GM21528 (cell line): ENCODE measurements at regions not wholly inside any gene's neighbourhood (a gene's known extent, or its start where the extent isn't known, plus 50 kb on each side); places are given as distances from the start of the nearest gene placed in this dataset.

ENCODE experiments used
- ATAC-seq: cut with Tn5 transposase; IDR thresholded peaks from one replicate; pipeline ENCODE4 v1.9.1; 2021; ENCODE audit warnings: mild to moderate bottlenecking, moderate library complexity; ENCODE audit not compliant: unreplicated experiment, low FRiP score

DNA sequence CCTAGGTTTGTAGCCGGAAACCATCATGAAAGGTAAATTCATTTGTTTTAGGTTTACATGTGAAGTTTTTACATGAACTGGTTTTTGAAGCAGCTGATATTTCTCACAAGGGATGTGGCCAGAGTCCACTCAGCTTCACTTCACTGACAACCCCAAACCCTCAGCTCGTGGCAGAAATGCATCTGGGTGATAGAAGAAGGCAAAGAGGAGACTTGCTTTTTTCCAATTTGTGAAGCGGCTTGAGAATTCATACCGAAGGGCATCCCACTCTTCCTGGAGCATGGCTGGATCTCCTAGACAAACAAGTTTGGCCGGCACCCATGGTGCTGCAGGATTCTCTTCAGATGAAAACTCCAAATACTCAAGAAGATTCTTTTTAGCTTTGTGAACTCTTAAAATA lies 392.8 kb upstream of the CNR1 start:
- ATAC-seq: no peak

DNA sequence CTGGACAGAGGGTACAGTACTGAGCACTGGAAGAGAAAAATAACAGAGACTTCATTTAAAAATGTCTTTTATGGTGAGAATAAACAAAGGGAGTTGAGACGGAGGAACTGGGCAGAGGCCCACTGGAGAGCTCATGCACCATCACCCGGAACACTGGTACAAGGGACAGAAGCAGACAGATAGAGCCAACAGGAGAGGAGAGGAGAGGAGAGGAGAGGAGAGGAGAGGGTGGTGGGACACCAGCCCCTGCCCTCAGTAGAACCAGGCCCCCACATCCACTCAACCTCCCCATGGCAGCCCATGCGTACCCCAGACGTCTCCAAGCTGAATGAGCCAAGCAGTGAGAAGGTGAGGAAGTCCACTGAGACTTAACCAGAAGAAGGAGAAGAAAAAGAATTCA lies 390.5 kb upstream of the CNR1 start:
- ATAC-seq: no peak

DNA sequence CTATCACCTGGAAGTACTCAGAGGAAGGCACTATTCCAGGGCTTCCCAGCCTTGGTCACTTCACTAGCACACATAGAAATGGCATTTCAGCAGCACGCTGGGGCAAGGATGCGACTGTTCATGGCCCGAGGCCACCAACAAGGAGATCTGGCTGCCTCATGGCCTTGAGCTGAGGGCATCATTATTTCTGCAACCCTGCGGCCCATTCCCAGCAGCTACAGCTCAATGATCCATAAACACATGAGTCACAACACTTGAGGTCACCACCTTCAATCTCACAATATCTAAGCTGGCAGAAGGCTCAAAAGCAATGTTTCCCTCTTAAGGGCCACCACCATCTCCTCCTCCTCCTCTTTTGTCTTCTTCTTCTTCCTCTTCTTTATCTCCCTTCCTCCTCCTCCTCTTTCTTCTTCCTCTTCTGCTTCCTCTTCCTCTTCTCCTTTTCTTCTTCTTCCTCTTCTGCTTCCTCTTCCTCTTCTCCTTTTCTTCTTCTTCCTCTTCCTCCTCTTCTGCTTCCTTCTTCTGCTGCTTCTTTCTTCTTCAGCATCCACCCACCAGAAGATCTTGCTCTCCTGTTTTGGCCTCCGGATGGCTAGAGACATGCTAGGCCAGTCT lies 382.9 kb upstream of the CNR1 start:
- ATAC-seq: no peak

DNA sequence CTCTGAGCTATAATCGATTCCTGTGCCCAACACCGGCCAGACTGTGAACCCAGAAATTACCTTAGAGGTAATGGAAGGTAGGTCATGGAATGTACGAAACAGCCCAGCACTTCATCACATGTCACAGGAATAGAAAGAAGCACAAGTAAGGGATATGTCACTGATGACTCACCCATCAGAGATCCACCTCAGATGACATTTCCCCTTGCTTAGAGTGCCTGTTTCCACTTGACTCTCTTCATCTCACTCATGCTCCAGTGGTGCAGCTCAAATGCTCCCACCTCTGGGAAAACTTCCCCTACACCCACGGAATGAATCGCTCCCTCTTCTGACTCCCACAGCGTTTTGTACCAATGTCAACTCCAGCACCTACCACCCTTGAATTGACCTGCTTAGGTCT lies 381.6 kb upstream of the CNR1 start:
- ATAC-seq: no peak

DNA sequence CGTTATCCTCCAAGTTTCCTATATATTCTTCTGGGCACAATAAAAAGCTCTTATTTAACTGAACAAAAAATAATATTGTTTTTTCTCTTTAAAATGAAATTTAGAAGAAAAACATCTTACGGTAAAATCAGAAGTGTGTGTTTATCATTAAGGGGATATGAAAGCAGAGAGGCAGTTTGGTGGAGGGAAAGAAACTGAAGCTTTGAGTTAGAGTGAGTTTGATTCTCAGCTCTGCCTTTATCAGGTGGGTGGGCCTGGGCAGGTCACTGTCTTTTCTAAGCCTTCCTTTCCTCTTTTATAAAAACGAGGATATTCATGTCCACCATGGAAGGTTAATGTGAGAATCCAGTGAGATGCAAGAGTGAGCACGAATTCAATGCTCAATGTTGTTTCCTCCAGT lies 379.8 kb upstream of the CNR1 start:
- no peak for ATAC-seq

DNA sequence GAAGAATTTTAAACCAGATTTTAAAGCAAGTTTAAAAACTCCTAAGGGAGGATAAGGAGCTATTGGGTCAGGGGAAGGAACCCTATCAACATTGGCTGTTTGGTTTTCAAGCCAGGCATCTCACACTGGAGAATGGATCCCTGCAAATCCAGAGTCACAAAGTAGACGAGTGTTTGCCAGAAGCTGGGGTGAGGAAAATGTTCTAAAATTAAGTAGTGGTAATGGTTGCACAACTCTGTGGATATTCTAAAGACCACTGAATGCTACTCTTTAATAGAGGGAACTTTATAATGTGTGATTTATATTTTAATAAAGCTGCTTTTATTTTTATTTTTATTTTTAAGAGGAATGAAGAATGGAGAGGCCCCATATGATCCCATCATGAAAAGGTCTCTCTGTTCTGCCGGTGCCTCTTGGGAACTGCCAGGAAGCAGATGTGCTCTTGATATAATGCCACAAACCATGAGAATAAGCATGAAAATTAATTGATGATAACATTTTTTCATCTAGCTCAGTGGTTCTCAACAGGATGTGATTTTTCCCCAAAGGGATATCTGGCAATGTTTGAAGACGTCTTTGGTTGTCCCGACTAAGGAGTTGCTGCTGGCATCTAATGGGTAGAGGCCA lies 379.0 kb upstream of the CNR1 start:
- ATAC-seq: no peak

DNA sequence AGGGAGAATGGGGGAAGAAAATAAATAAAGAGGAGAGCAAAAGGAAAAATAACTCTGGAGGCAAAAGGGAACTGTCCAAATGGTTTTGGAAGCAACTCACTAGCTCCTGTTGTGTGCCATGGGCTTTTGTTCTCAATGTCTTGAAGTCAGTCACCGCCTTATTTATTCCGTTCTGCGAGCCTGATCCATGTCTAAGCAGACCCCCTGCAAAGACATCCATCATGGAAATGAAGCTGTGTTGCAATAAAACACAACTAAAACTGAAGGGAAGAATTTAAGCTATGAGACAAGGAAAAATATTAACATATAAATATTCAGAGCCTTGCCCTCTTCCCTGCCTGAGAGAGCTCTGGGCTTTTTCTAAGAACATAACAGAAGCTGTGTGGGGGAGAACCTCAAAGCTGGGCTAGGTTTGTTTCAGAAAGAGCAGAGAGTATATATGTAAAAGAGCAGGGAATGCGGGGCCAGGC lies 373.2 kb upstream of the CNR1 start:
- no peak for ATAC-seq

DNA sequence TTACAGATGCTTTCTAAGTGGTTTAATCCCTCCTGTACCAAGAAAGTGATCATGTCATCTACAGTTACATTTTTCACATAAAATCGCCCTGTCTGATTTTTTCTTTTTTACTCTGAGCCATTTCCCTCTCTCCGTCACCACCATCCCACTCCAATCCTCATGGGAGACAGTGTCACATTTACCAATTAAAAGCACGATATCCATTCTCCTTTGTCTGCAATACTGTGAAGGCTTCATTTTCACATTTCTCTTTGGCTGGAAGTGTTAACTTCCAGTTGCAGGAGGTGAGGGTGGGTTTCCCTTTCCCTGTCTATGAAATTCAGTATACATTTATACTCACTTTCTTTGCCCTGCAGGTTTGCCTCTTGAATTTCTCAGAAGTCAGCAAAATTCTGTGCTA lies 372.7 kb upstream of the CNR1 start:
- no peak for ATAC-seq

DNA sequence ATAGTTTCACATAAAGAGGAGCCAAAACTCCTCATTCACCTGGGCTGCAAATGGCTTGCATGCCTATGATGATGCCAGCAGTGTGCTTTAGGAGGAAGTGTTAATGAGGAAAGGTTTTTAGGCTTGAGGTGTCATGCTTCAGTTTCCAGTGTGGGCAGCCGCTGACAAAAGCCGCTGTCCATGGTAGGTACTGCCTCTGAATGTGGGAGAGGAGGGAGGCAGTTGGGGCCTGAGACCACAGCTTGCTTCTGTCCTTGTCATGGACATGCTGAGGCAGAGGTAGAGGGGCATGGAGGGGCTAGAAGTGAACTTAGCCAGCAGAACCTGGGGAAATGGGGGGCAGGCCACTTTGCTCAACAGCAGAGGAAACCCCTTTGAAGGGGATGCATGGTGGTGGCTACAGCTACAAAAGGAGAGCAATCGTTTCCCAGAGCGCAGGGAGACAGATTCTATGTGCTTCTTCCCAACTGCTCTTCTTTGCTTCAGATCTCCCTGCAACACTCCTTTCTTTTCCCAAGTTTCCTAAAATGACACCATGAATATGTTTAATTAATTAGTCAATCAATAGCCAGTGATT lies 372.1 kb upstream of the CNR1 start:
- no peak for ATAC-seq

DNA sequence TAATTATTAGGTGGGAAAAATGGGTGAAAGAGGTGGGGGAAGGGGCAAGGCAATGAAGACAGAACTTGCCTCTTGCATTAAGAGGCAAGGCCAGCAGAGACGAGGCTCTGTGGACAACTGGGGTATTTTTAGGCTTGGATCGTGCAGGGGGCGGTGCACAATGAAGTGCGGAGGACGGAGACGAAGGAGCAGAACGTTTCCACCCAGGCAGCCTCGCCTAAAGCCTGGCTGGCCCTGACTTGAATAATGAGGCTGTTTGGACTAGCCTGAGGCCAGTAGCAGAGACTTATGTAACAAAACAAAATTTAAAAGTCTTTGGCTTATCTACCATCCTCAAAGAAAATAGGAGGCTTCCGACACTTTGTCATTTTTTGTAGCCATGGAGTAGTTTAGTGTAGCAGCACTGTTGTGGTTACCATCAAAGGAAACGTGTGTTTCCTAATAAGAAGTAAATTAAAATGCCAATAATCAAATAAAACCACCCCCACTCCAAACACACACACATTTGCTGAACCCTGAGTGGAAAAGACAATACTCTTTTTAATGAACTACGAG lies 370.0 kb upstream of the CNR1 start:
- ATAC-seq: no peak

DNA sequence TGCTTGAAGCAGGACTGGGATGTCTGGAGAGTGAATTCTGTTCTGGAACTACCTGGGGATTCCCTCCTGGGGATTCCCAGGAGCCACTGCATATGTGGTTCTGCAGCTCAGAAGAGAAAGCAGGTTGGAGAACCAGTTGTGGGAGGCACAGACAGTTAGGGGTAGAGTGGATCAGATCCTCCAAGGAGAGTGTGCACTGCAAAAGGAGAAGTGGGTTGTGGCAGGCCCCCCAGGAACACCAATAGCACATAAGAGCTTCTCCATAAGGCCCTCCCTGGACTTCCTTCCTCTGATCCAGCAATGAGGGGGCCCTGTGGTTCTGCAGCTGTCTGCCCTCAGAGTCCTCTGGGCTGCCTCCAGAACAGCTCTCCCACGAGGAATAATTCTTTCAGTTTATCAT lies 369.2 kb upstream of the CNR1 start:
- no peak for ATAC-seq

DNA sequence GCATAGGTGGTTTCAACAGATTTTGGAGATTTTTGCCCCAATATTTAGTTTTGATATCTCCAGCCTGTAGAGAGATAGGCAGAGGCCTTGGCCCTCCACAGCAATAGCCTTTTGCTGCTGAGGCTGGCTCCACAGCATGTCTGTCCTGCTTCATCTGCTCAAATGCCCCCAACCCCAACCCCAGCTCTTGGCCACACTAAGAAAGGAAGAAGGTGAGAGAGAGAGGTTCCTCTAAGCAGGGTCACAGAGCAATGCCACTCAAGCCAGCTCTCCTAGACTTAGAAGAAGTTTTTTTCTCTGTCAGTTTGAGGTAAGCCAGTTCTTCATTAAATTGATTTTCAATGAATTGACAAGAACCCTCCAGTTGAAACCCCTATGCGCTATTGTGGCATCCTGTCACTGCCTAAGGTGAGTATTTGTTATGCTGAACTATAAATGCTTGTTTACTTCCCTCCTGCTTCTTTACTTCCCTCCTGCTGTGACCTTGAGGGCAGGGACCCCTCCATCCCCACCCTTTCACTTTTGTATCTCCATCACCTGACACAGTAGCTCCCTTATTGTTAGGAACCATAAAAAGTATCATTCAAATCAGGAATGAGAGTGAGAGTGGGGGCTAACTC lies 366.2 kb upstream of the CNR1 start:
- no peak for ATAC-seq

DNA sequence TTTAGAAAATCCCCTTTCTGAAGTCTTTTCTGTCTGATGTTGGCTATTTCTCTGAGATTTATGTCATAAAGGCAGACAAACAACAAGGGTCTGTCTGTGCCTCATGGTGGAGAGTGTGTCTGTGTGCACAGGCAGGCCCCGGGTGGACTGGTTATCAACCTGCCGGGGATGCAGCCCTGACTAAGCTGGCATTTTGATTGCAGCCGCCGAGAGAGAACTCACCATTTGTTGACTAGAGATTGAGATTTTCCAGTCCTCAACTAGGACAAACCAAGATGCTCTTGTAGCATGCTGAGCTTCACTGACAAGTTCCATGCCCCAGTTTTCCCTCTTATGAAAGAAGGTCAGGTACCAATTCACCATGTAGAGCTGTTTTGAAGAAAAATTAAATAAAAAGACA lies 363.6 kb upstream of the CNR1 start:
- ATAC-seq: no peak

DNA sequence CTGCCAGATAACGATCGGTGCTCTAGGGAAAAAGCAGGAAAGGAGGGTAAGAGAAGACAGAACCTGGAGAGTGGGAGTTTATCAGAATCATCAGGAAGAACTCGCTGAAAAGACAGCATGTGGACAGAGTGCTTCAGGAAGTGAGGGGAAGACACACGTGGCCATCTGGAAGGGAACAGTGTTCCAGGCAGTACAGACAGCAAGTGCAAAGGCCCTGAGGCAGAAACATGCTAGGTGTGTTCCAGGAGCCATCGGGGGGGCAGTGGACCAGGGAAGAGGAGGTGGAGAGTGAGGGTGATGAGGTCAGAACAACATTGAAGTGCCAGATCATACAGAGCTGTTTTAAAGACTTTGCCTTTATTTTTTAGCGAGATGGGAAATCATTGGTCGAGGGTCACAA lies 354.3 kb upstream of the CNR1 start:
- ATAC-seq: no peak

DNA sequence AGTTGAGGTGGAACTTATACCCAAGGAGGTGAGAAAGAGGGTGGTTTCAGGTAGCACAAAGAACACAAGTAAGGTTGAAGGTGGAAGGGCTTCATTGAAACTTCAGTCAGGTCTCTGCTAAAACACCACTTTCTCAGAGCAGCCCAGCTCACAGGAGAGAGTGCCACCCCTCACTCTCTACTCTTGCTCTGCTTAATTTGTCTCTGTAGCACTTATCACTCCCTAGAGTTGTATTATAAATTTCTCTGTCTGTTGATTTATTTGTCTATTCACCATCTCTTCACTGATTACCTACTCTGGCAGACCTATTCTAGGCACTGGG lies 353.8 kb upstream of the CNR1 start:
- ATAC-seq: no peak

DNA sequence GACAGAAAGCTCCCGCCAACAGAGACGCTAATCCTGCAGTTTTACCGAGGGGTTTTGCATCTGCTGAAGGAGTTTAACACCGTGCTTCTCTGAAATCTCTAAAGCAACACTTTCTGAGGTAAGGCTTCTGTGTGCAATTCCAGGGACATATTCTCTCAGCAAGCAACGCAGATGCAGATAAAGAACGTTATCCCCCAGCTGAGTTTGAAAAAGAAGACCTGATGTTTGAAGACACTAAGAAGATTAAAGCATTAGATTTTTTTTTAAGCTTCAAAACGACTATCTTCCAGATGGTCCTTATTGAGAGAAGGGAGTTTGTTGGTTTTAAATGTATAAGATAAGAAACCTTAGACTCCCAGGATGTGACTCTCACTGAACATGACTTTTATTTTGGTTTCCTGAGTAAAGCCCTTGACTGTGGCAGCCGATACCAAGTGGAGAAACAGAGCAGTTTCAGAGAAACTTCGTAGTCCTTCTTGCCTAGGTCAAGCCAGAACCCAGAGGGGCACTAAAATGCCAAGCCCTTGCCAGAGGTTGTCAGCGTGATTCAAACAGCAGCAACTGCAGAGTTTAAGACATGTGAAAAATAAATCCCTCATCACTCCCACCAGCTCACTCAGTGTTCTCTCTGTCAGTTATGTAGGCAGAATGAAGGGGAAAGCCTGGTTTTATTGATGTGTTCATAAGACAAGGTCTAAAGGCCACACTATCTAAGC lies 353.3 kb upstream of the CNR1 start:
- ATAC-seq: no peak

DNA sequence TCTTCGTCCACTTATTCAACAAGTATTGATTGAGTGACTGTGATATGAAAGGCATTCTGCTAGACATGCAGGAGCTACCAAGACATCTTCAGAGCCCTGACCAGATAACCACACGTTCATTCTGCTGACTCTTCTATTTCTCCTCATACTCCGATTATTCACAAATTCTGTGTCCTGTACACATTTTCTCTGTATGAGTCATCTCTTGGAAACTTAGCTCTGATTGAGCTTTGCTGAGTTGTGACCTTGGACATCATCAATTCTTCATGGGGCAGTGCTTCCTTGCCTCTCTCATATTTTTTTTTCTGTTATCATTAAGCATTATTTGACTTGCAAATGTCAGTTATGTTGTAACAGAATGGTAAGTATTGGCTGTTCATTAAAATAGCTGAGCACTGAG lies 351.6 kb upstream of the CNR1 start:
- no peak for ATAC-seq

DNA sequence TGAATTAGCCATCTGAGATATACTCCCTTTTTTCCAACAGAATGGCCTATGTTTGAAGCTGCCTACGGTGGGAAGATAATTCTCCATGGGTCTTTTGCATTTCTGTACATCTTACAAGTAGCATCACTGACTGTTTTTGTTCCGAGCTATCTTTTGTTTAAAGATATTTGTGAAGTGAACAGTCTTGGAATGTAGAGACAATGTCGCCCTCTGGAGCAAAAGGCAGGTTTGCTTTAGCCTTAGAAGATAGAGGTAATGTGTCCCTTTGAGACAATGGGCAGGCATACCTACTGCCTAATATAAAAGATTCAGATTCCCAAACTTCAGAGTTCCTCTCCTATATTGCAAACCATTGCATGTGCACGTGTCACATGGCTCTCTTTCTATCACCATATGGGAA lies 347.8 kb upstream of the CNR1 start:
- ATAC-seq: no peak

DNA sequence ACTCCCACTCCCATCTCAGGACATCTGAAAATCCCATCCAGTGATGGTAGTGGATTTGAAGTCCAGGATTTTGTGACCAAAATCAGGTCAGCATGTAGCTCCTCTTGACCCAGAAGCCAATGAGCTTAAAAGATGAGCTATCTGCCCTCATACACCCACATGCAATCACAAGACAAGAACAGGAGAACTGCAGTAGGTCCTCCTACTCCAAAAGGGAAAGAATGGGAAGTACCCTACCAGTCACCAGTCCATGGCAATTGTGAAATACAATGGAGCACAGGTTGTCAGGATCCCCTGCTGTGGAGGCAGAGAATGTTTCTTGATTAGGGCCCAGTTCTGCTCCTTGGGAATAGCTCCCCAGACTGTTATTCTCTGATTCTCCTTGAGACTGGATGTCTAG lies 347.3 kb upstream of the CNR1 start:
- no peak for ATAC-seq

DNA sequence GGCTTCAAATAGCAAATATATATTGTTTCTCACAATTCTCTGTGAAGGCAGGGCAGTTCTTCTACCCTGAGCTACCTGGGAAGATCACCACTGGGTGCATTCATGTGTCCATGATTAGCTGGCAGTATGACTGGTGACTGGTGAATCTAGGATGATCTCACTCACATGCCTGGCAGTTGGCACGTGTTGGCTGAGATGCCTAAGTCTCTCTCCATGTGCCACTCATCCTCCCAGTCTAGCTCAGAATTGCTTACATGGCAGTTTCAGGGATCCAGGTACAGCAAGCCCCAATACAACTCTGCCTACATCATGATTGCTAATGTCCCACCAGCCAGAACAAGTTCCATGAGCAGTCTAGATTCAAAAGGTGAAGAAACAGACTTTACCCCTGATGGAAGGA lies 346.8 kb upstream of the CNR1 start:
- ATAC-seq: no peak

DNA sequence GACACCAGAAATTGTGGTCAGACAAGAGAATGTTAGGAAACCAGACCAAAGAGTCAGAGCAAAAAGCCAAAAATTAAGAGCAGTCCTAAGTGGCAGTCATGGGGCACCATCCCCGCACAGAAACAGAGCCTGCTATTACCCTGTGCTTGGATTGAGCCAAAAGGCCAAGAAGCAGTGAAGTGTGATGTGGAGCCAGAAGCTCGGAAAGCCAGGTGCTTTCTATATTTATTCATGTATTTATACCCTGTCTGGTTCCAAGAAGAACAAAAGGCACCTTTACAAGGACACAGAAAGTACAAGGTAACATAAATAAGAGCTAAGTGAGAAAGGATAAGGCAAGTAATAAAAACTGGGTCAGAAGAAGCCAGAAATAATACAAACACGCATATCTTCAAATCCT lies 336.2 kb upstream of the CNR1 start:
- no peak for ATAC-seq
